WTC11 (cell line): ENCODE measurements at regions not wholly inside any gene's neighbourhood (a gene's known extent, or its start where the extent isn't known, plus 50 kb on each side); places are given as distances from the start of the nearest gene placed in this dataset.

Experiments
- ATAC-seq: fragments of 200-7000 bp; cut with Tn5 transposase; 2 replicates; pipeline ENCODE4 v1.10.0; 2021; ENCODE audit warnings: mild to moderate bottlenecking, moderate library complexity
- CTCF ChIA-PET: fragments of 300-600 bp; sonication (Branson Sonifier 250); formaldehyde crosslinking; loops from one replicate; lab custom pipeline; 2021; ENCODE audit warnings: antibody characterized with exemption; lab: Charles Lee
- POLR2A ChIA-PET: fragments of 350-600 bp; sonication (Branson Sonifier 250); formaldehyde crosslinking; loops from one replicate; lab custom pipeline; 2021; ENCODE audit warnings: antibody characterized with exemption; lab: Charles Lee
- DNase-seq: peaks from one replicate; pipeline ENCODE4 v3.0.0; 2021; ENCODE audit warnings: low spot score
- H3K27ac Mint-ChIP-seq: 2 replicates; pipeline ENCODE4 v1.8.0; 2021; ENCODE audit warnings: mixed read lengths
- H3K27me3 Mint-ChIP-seq: 2 replicates; pipeline ENCODE4 v1.8.0; 2021; ENCODE audit warnings: low read depth, mild to moderate bottlenecking, moderate library complexity, mixed read lengths
- H3K36me3 Mint-ChIP-seq: 2 replicates; pipeline ENCODE4 v1.8.0; 2021; ENCODE audit warnings: mixed read lengths
- H3K4me1 Mint-ChIP-seq: 2 replicates; pipeline ENCODE4 v1.8.0; 2022; ENCODE audit warnings: mixed read lengths
- H3K4me3 Mint-ChIP-seq: 2 replicates; pipeline ENCODE4 v1.8.0; 2021; ENCODE audit warnings: mild to moderate bottlenecking, moderate library complexity, mixed read lengths
- H3K9me3 Mint-ChIP-seq: 2 replicates; pipeline ENCODE4 v1.8.0; 2021; ENCODE audit warnings: mixed read lengths
- CREB1 ChIP-seq: sonication (generic); formaldehyde crosslinking; IDR thresholded peaks from 2 replicates; pipeline ENCODE4 v1.8.0; 2023; ENCODE audit warnings: mild to moderate bottlenecking, missing genetic modification reagents
- ESRRA ChIP-seq: sonication (generic); formaldehyde crosslinking; IDR thresholded peaks from 2 replicates; pipeline ENCODE4 v1.8.1; 2022; ENCODE audit warnings: mild to moderate bottlenecking, missing genetic modification reagents, borderline replicate concordance
- FOXP1 ChIP-seq: sonication (generic); formaldehyde crosslinking; IDR thresholded peaks from 2 replicates; pipeline ENCODE4 v1.8.0; 2022; ENCODE audit warnings: missing genetic modification reagents, mild to moderate bottlenecking, moderate library complexity, borderline replicate concordance
- MYBL2 ChIP-seq: sonication (generic); formaldehyde crosslinking; IDR thresholded peaks from 2 replicates; pipeline ENCODE4 v1.8.1; 2023; ENCODE audit warnings: mild to moderate bottlenecking, moderate library complexity, missing genetic modification reagents
- NR2C2 ChIP-seq: sonication (generic); formaldehyde crosslinking; IDR thresholded peaks from 2 replicates; pipeline ENCODE4 v1.8.0; 2022; ENCODE audit warnings: mild to moderate bottlenecking, missing genetic modification reagents
- RELA ChIP-seq: sonication (generic); formaldehyde crosslinking; IDR thresholded peaks from 2 replicates; pipeline ENCODE4 v1.8.1; 2022; ENCODE audit warnings: missing genetic modification reagents, mild to moderate bottlenecking, borderline replicate concordance
- SMAD3 ChIP-seq: sonication (generic); formaldehyde crosslinking; IDR thresholded peaks from 2 replicates; pipeline ENCODE4 v1.8.0; 2022; ENCODE audit warnings: missing genetic modification reagents, mild to moderate bottlenecking, borderline replicate concordance
- SMAD4 ChIP-seq: sonication (generic); formaldehyde crosslinking; IDR thresholded peaks from 2 replicates; pipeline ENCODE4 v1.8.0; 2022; ENCODE audit warnings: mild to moderate bottlenecking, missing genetic modification reagents
- SOX15 ChIP-seq: fragments of 250-450 bp; sonication (Bioruptor Pico); IDR thresholded peaks from 2 replicates; pipeline ENCODE4 v1.9.0; 2021; ENCODE audit warnings: mild to moderate bottlenecking
- TP53 ChIP-seq: sonication (generic); formaldehyde crosslinking; IDR thresholded peaks from 2 replicates; pipeline ENCODE4 v1.8.1; 2023; ENCODE audit warnings: mild to moderate bottlenecking, missing genetic modification reagents
- ZNF671 ChIP-seq: fragments of 250-450 bp; sonication (Bioruptor Pico); IDR thresholded peaks from 2 replicates; pipeline ENCODE4 v1.8.0; 2021; ENCODE audit warnings: mild to moderate bottlenecking
- TF ChIP-seq, protein P1 (sequence below): sonication (generic); formaldehyde crosslinking; IDR thresholded peaks from 2 replicates; pipeline ENCODE4 v1.8.1; 2023; ENCODE audit warnings: mild to moderate bottlenecking, missing genetic modification reagents
- TF ChIP-seq, protein P2 (sequence below): sonication (generic); formaldehyde crosslinking; IDR thresholded peaks from 2 replicates; pipeline ENCODE4 v1.8.0; 2022; ENCODE audit warnings: mild to moderate bottlenecking, missing genetic modification reagents
- TF ChIP-seq, protein P3 (sequence below): sonication (generic); formaldehyde crosslinking; IDR thresholded peaks from 2 replicates; pipeline ENCODE4 v1.8.1; 2023; ENCODE audit warnings: mild to moderate bottlenecking, moderate library complexity, missing genetic modification reagents
- TF ChIP-seq, protein P4 (sequence below): sonication (generic); formaldehyde crosslinking; IDR thresholded peaks from 2 replicates; pipeline ENCODE4 v1.8.1; 2022; ENCODE audit warnings: mild to moderate bottlenecking, missing genetic modification reagents, moderate library complexity, borderline replicate concordance
- TF ChIP-seq, protein P5 (sequence below): sonication (generic); formaldehyde crosslinking; IDR thresholded peaks from 2 replicates; pipeline ENCODE4 v1.8.0; 2022; ENCODE audit warnings: mild to moderate bottlenecking, missing genetic modification reagents
- TF ChIP-seq, protein P6 (sequence below): sonication (generic); formaldehyde crosslinking; IDR thresholded peaks from 2 replicates; pipeline ENCODE4 v1.8.1; 2023; ENCODE audit warnings: mild to moderate bottlenecking, missing genetic modification reagents, moderate library complexity
- TF ChIP-seq, protein P7 (sequence below): sonication (generic); formaldehyde crosslinking; IDR thresholded peaks from 2 replicates; pipeline ENCODE4 v1.8.1; 2023; ENCODE audit warnings: mild to moderate bottlenecking, missing genetic modification reagents

DNA sequence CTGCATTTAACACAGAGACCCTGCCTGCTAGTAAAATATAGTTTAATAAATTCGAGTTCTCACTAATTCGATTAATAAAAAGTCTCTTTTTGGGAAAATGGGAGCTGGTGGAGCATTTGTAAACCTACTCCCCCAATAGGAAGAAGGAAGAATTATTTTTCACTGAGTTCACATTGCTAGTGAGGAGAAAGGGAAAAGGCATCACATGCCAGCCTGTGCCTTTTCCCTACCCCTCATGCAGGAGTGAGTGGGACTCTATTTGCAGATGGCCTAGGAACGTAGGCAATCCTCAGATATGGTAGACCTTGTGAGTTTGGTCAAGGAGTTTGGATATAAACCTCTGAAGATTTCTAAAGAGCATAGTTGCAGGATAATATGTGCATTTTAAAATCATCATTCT lies 218.4 kb upstream of the TRIB2 start:
- CTCF ChIA-PET = interaction anchor here (1.3 kb wide), 1 partner anchor 509 kb away, joined by 3 read pairs; no protein-coding TSS in a partner anchor
- Mint-ChIP-seq H3K27me3 (no peaks in the 10 kb centered on the region), H3K9me3 (no peaks in the 10 kb centered on the region), H3K4me1 (peaks cover 3% of the 10 kb centered on the region; the same call in 1 of the 2 replicates), H3K27ac (no peak overlapping the region), H3K4me3 (no peak overlapping the region), H3K36me3 (no peaks in the 10 kb centered on the region)
- POLR2A ChIA-PET = no interaction called here
- DNase-seq (no peak), ATAC-seq (no peak; the same call in 1 of the 2 replicates)
- TF ChIP-seq ESRRA (CRISPR knock-in tag) = no peak
- no peak for TF ChIP-seq TP53 (CRISPR knock-in tag)
- no peak for TF ChIP-seq SOX15 (CRISPR knock-in tag)
- no peak for TF ChIP-seq CREB1 (CRISPR knock-in tag)
- TF ChIP-seq, protein P1, sequence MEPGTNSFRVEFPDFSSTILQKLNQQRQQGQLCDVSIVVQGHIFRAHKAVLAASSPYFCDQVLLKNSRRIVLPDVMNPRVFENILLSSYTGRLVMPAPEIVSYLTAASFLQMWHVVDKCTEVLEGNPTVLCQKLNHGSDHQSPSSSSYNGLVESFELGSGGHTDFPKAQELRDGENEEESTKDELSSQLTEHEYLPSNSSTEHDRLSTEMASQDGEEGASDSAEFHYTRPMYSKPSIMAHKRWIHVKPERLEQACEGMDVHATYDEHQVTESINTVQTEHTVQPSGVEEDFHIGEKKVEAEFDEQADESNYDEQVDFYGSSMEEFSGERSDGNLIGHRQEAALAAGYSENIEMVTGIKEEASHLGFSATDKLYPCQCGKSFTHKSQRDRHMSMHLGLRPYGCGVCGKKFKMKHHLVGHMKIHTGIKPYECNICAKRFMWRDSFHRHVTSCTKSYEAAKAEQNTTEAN (CRISPR knock-in tag) = no peak
- TF ChIP-seq, protein P2, sequence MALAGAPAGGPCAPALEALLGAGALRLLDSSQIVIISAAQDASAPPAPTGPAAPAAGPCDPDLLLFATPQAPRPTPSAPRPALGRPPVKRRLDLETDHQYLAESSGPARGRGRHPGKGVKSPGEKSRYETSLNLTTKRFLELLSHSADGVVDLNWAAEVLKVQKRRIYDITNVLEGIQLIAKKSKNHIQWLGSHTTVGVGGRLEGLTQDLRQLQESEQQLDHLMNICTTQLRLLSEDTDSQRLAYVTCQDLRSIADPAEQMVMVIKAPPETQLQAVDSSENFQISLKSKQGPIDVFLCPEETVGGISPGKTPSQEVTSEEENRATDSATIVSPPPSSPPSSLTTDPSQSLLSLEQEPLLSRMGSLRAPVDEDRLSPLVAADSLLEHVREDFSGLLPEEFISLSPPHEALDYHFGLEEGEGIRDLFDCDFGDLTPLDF = no peak
- TF ChIP-seq RELA (CRISPR knock-in tag) = no peak
- TF ChIP-seq MYBL2 (CRISPR knock-in tag) = no peak
- TF ChIP-seq, protein P3, sequence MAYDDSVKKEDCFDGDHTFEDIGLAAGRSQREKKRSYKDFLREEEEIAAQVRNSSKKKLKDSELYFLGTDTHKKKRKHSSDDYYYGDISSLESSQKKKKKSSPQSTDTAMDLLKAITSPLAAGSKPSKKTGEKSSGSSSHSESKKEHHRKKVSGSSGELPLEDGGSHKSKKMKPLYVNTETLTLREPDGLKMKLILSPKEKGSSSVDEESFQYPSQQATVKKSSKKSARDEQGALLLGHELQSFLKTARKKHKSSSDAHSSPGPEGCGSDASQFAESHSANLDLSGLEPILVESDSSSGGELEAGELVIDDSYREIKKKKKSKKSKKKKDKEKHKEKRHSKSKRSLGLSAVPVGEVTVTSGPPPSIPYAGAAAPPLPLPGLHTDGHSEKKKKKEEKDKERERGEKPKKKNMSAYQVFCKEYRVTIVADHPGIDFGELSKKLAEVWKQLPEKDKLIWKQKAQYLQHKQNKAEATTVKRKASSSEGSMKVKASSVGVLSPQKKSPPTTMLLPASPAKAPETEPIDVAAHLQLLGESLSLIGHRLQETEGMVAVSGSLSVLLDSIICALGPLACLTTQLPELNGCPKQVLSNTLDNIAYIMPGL (CRISPR knock-in tag) = no peak
- TF ChIP-seq SMAD4 (CRISPR knock-in tag) = no peak
- no peak for TF ChIP-seq SMAD3 (CRISPR knock-in tag)
- TF ChIP-seq, protein P4, sequence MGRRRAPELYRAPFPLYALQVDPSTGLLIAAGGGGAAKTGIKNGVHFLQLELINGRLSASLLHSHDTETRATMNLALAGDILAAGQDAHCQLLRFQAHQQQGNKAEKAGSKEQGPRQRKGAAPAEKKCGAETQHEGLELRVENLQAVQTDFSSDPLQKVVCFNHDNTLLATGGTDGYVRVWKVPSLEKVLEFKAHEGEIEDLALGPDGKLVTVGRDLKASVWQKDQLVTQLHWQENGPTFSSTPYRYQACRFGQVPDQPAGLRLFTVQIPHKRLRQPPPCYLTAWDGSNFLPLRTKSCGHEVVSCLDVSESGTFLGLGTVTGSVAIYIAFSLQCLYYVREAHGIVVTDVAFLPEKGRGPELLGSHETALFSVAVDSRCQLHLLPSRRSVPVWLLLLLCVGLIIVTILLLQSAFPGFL (CRISPR knock-in tag) = no peak
- TF ChIP-seq FOXP1 (CRISPR knock-in tag) = no peak
- TF ChIP-seq NR2C2 (CRISPR knock-in tag) = no peak
- TF ChIP-seq, protein P5, sequence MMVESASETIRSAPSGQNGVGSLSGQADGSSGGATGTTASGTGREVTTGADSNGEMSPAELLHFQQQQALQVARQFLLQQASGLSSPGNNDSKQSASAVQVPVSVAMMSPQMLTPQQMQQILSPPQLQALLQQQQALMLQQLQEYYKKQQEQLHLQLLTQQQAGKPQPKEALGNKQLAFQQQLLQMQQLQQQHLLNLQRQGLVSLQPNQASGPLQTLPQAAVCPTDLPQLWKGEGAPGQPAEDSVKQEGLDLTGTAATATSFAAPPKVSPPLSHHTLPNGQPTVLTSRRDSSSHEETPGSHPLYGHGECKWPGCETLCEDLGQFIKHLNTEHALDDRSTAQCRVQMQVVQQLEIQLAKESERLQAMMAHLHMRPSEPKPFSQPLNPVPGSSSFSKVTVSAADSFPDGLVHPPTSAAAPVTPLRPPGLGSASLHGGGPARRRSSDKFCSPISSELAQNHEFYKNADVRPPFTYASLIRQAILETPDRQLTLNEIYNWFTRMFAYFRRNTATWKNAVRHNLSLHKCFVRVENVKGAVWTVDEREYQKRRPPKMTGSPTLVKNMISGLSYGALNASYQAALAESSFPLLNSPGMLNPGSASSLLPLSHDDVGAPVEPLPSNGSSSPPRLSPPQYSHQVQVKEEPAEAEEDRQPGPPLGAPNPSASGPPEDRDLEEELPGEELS = no peak
- TF ChIP-seq ZNF671 (CRISPR knock-in tag) = no peak
- TF ChIP-seq, protein P6, sequence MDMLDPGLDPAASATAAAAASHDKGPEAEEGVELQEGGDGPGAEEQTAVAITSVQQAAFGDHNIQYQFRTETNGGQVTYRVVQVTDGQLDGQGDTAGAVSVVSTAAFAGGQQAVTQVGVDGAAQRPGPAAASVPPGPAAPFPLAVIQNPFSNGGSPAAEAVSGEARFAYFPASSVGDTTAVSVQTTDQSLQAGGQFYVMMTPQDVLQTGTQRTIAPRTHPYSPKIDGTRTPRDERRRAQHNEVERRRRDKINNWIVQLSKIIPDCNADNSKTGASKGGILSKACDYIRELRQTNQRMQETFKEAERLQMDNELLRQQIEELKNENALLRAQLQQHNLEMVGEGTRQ (CRISPR knock-in tag) = no peak
- TF ChIP-seq, protein P7, sequence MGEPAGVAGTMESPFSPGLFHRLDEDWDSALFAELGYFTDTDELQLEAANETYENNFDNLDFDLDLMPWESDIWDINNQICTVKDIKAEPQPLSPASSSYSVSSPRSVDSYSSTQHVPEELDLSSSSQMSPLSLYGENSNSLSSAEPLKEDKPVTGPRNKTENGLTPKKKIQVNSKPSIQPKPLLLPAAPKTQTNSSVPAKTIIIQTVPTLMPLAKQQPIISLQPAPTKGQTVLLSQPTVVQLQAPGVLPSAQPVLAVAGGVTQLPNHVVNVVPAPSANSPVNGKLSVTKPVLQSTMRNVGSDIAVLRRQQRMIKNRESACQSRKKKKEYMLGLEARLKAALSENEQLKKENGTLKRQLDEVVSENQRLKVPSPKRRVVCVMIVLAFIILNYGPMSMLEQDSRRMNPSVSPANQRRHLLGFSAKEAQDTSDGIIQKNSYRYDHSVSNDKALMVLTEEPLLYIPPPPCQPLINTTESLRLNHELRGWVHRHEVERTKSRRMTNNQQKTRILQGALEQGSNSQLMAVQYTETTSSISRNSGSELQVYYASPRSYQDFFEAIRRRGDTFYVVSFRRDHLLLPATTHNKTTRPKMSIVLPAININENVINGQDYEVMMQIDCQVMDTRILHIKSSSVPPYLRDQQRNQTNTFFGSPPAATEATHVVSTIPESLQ (CRISPR knock-in tag) = no peak
